ENCODE measurements at regions not wholly inside any gene's neighbourhood (a gene's known extent, or its start where the extent isn't known, plus 50 kb on each side); places are given as distances from the start of the nearest gene placed in this dataset.

DNA sequence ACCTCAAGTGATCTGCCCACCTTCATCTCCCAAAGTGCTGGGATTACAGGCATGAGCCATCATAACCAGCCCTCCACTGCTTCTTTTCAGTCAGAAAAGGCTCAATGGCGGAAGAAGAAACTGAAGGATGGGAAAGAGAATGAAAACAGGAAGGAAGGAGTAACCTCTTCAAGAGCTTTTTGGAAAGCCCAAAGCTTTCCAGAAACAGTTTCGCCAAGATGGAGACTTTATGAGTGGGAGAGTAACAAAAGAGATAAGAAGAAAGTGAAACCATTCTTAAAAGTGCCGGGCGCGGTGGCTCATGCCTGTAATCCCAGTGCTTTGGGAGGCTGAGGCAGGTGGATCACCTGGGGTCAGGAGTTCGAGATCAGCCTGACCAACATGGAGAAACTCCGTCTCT lies 62.7 kb upstream of the NBL1 start:
- TF ChIP-seq, protein P1, sequence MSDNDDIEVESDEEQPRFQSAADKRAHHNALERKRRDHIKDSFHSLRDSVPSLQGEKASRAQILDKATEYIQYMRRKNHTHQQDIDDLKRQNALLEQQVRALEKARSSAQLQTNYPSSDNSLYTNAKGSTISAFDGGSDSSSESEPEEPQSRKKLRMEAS (CRISPR knock-in tag; IDR thresholded peaks at IDR 0.05) = no peak
- TF ChIP-seq ZEB2 (IDR thresholded peaks at IDR 0.05) = no peak
- no peak for TF ChIP-seq EZH2 (IDR thresholded peaks at IDR 0.05; ENCODE audit: borderline replicate concordance, low read depth, low read length)
- TF ChIP-seq HDGF (IDR thresholded peaks at IDR 0.05) = no peak
- TF ChIP-seq ZNF311 (CRISPR knock-in tag; IDR thresholded peaks at IDR 0.05) = no peak
- TF ChIP-seq ZNF140 (CRISPR knock-in tag; IDR thresholded peaks at IDR 0.05) = no peak
- no peak for TF ChIP-seq ZSCAN29 (IDR thresholded peaks at IDR 0.05)
- TF ChIP-seq SMARCA4 (IDR thresholded peaks at IDR 0.05) = no peak
- TF ChIP-seq TCF3 (CRISPR knock-in tag; IDR thresholded peaks at IDR 0.05) = no peak
- TF ChIP-seq RNF2 (IDR thresholded peaks at IDR 0.05) = no peak
- no peak for TF ChIP-seq ZNF644 (tag; IDR thresholded peaks at IDR 0.05; ENCODE audit: low read depth)
